HG03159 (cell line): ENCODE measurements at regions not wholly inside any gene's neighbourhood (a gene's known extent, or its start where the extent isn't known, plus 50 kb on each side); places are given as distances from the start of the nearest gene placed in this dataset.

ENCODE experiments used
- ATAC-seq: cut with Tn5 transposase; IDR thresholded peaks from one replicate; pipeline ENCODE4 v1.9.1; 2021; ENCODE audit warnings: mild to moderate bottlenecking, moderate library complexity; ENCODE audit not compliant: unreplicated experiment

DNA sequence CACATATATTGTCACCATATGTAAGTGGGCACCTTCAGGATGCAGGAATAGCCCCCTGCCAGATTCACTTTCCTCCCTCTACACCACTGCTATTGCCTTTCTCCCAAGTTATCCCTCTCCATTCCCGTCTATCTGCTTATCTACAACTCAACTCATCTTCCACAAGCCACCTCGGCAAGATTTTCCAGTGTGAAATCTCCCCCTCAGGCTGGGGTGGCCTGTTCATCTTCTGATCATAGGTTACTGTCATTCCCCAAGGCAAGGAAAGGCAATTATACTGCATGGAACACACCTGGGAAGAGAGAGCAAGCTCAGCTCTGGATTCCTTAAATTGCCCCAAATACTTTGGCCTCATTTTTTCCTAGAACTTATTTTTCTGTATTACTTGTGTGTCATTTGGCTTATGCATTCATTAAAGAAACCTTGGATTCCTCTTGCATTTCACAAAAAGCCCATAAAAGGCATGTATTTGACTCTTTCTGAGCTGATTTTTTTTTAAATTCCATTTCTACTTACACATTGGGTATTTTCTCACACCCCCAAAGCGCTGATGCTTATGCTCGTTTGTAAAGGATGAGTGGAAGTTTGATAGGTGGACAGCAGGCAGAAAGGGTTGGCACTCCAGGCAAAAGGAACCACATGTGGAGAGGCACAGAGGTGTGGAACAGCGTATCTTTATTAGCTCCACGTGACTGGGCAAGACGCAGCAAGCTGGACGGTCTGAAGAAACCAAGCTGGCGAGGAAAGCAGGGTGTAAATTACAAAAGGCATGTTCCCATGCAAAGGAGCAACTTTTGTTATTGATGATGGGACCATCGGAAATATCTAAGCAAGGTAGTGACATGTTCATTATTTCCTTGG lies 169.7 kb upstream of the RAB4A start:
- ATAC-seq, result no peak

DNA sequence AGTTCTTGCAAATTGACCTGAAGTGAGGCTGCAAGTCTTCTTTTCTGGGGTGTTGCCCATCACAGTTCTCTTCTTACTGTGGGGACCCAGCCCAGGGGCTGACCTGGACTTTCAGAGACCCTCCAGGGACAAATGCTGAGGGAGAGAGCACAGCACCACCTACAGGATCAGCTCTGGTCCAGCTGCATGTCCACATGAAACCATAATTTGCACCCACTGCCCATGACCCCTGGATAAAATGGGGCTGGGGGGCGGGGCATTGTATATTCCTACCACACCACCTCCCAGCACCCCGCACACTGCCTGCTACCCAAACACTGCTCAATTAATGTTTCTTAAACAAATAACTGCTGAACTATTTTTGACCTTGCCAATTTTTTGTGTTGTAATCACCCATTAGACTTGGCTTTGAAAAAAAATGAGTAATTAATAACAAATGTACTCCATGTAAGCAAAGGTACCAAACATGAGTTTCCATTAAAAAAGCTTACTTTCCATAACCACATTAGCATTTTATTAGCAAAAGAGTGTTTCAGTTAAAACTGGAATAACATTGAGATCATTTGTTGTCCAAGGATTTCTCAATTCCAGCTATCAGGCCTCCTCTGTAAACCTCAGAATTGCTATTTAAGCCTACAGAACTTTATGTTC lies 168.0 kb upstream of the RAB4A start:
- ATAC-seq, result no peak

DNA sequence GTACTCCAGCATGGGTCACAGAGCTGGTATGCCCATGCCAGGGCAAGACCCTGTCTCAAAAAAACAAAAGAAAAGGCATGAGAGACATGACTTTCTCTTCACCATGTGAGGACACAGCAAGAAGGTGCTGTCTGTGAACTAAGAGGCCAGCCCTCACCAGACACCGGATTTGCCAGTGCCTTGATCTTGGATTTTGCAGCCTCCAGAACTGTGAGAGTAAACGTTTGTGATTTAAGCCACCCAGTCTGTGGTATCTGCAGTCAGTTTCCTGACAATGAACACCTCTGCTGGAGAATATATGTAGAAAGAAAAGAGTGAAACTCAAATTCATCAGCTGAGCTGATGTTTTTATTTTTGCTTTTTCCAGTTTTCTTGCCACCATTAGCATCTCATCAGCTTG lies 166.3 kb upstream of the RAB4A start:
- ATAC-seq, result no peak

DNA sequence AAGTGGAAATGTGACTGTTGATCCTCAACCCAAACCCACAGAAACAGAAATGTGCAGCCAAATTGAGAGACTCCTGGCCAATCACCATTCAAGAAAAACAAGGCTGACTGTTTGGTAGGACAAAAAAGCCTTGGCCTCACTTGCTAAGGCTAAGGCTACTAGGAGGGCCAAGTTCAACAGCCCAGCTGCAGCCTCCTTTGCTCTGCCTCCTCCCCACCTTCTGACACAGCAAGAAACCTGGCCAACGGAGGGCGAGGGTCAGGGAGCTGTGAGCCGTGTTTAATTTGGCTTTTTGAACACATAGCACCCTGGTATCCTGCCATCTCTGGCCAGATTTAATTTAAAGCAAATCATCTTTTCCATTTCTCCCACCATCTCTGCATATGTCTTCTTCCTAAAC lies 165.8 kb upstream of the RAB4A start:
- ATAC-seq, result no peak

DNA sequence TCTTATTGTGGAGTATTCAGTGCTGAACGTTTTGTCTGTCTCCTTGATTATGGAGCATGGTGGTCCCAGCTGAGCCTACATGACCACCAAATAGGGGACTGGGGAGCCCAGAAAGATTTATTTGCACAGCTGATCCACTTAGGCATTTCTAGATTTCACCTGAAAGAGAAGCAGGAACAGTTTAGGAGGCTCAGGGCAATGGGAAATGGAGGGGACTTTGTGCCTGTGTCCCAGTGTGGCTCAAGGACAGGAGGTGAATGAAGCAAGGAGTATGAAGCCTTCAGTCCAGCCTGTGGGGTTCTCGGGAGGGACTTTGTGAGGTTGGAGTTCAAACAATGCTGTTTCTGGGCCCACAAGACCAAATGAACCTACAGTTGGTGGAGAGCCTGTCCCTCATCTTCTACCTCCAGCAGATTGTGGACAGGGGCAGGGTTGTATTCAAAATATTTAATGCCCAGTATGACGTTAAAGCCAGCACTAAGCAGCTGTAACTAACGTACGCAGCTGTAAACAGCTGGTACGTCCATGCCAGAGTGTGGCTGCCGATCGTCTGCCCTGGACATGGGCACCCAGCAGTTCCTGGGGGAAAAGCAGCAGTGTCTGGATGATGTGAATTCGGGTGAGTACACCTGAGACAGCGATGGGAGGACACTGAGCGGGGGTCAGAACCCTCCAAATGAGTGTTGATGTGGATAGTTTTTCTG lies 164.9 kb upstream of the RAB4A start:
- ATAC-seq, result no peak

DNA sequence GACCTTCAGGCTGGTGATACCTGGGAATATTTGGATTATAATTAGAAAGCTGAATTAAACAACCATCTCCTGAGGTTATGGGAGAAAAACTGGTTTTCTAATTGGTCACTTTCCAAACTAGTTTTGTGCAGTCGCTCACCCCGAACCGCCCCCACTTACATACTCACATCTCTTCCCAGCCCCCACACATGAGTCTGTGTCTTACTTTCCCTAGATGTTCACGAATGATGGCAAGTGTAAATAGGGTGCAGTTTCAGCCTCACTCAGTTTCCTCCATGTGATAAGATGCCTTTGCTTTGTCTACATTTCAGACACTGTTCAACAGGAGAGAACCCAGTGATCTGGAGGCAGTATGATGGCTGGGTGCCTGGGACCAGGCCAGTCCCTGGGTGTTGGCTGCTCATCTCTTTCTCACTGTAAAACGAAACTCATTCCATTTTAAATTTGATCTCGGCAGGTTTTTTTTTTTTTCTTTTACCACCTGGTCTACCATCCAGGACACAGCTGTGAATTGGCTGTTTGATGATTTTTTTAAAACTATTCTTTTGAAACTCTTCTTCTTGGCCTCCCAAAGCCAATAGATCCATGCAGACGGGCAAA lies 164.3 kb upstream of the RAB4A start:
- no peak for ATAC-seq

DNA sequence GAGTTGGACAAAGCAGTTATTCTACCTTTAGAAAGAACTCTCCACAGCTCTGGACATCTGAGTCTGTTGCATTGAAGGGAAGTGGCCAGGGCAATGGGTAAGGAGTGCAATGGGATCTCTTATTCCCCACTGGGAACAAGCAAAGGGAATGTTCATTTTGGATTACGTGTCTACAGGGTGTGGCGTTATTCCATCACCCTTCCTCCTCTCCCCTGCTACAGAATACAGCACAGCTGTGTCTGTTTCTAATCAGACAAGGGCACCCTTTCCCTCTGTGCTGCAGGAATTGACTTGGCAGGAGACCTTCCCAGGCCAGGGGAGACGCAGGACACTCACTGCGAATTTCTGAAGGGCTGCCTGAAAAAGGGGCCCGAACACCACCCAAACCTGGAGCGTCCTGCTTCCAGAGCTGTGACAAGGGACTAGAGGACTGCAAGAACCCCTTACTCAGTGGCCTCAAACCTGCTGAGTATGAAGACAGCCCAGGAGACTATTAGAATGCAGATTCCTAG lies 163.6 kb upstream of the RAB4A start:
- ATAC-seq, result no peak

DNA sequence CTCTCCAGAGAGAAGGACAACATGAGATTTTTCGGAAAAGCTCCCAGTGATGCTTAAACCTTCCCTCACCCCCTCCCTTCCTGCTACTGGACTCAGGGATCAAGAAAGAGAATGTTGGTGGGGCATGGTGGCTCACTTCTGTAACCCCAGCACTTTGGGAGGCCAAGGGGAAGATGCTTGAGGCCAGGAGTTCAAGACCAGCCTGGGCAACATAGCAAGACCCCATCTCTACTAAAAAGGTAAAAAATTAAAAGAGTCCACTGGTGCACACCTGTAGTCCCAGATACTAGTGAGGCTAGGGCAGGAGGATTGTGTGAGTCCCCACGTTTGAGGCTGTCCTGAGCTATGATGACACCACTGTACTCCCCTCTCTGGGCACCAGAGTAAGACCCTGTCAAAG lies 162.9 kb upstream of the RAB4A start:
- ATAC-seq, result no peak

DNA sequence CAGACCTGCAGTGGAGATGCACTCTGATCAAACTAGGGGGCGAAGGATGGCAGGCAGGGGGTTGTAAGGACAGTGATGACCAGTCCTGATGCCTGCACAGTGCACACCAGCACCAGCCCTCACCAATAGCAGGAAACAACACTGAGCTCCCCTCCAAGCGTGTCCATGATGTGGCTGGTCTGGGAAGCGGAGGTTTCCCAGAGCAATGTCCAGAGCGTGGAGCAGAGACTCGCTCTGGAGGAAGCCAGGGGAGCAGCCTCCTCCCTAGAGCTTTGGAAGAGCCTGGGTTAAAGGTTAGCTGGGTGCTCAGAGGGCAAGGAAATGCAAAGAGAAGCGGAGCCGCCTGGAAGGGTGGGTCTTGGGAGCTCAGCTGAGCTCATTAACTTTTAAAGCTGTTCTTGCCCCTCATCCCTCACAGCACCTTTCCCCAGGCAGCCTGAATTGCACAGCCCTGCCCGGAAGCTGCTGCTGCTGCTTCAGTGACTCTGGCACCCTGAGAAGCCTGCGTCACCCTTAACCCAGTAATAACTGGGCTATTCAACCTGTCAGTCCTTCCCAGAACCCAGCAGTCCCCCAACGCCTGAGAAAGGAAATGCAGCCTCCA lies 162.2 kb upstream of the RAB4A start:
- no peak for ATAC-seq

DNA sequence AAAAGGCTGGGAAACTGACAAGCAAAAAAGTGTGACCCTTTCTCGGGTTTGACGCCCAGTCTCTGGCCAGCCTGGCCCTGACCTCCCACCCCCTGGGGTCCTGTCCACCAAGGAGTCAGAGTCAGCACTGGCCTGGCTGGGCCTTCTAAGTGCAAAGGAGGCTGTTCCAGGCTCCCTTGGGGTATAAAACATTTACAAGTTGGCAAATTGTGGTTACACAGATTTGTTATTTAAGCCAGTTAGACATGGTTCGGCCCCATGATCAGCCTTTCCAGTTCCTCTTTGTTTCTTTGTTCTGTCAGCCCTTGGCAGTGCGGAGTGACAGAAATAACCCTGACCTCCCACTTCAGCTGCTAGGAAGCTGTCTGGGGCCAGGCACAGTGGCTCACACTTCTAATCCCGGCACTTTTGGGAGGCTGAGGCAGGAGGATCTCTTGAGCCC lies 161.6 kb upstream of the RAB4A start:
- ATAC-seq, result no peak

DNA sequence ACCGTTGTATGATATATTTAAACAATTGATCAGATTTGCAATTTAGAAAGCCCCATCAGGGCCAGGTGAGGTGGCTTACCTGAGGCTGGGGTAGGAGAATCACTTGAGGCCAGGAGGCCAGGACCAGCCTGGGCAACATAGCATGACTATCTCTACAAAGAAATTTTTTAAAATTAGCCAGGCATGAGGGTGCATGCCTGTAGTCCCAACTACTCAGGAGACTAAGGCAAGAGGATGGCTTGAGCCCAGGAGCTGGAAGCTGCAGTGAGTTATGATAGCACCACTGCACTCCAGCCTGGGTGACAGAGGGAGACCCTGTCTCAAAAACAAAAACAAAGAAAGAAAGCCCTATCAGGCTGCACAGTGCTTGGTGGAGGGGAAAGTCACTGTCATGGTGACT lies 159.9 kb upstream of the RAB4A start:
- ATAC-seq, result no peak

DNA sequence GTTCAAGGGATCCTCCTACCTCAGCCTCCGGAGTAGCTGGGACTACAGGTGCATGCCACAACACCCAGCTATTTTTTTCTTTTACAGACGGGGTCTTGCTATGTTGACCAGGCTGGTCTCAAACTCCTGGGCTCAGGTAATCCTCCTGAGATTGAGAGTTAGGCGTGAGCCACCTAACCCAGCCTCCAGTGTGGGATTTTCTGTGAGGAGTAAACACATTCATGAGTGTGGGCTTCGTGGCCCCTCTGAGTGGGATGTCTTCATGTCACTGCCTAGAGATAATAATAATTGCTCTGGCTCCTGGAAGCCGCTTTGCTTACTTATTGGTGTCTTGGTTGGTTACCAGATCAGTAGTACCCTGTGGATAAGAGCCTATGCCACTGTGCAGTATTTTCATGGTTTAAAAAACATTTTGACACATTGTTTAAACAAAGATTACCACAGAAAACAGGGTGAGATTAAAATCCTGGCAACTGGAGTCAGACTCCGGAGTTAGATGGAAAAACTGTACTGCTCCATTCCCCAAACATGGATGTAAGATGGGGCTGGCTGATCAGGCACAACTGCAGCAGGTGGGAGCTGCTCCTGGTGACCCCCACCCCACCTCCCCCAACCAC lies 159.1 kb upstream of the RAB4A start:
- no peak for ATAC-seq

DNA sequence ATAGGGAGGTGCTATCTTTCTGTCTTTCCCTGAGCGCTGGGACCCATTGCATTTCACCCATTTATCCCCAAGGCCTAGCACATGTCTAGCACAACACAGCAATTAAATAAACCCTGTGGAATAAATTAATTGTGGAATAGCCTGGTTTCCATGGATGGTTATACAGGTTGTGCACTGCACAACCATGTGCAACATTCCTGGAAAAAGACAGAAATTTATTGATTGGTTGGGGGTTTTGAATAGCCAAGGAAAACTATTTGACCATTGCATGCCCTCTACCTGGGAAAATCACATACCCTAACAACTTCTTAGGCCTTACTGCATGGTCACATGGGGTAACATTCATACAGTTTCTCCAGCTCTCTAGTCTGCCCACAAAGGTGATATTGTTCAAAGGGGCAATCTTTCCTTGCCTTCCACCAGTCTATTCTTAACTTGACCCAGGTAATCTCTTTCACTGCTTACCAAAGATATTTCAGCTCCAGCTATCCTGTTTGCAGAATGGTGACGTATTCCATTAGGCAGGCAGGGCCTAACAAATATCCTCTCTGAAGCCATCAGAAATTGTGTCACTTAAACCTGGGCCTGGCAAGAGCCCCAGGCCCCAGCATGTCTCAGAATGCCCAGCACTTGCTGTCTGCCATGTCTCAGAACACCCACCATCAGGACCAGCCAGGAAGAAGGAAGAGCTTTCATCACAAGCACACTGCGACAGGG lies 157.9 kb upstream of the RAB4A start:
- ATAC-seq, result no peak

DNA sequence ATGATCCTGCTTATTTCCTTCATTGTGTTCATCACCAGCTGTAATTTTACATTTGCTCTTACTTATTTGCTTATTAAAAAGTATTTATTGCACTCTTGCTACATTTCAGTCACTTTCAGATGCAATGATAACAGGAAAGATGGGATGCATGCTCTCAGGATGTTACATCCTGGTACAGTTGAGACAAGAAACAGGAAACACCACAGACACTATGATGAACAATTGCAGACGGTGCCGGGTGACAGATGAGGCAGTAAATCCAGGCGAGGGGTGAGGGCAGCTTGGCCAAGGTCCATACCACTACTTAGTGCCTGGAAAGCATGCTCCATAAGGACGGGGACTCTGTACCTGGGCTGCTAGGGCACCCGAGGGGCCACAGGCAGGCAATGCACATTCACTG lies 156.6 kb upstream of the RAB4A start:
- ATAC-seq, result no peak

DNA sequence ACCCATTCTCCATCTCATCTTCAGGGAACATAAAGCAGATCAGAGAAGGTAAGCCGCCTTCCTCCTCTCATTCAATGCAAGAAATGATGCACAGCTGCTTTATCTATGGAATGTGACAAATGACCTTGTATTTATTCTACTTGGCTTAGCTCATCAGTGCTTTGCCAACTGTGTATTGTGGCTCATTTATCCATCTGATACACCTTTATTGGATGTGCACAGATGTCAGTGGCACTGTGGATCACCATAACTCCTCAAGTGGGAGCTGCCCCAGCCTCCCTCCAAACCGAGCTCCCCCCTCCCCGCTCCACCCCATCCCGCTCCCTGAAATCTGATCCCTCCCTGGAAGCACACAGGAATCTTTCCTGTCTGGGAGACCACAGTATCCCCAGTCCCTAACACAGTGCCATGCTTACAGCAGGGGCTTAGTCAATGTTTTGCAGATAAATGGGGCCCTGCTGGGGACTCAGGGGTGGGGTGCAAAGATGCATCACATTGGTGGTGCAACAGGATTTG lies 156.0 kb upstream of the RAB4A start:
- ATAC-seq, result no peak

DNA sequence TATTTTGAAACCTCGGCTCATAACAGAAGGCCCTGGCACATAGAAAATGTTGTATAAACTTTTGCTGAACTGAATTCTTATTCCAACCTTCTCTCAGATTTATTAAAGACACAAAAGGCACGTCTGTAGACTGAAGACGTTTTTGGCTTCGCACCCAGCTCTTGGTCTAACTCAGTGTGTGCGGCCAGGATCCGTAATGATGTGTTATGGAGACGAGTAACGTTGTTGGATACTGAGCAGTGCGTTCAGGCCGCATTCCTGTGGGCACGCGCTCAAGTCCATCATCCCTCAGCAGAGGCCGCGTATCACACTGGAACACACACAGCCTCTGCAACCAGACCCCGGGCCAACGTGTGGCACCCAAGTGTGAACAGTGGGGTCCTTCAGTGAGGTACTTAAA lies 154.8 kb upstream of the RAB4A start:
- no peak for ATAC-seq

DNA sequence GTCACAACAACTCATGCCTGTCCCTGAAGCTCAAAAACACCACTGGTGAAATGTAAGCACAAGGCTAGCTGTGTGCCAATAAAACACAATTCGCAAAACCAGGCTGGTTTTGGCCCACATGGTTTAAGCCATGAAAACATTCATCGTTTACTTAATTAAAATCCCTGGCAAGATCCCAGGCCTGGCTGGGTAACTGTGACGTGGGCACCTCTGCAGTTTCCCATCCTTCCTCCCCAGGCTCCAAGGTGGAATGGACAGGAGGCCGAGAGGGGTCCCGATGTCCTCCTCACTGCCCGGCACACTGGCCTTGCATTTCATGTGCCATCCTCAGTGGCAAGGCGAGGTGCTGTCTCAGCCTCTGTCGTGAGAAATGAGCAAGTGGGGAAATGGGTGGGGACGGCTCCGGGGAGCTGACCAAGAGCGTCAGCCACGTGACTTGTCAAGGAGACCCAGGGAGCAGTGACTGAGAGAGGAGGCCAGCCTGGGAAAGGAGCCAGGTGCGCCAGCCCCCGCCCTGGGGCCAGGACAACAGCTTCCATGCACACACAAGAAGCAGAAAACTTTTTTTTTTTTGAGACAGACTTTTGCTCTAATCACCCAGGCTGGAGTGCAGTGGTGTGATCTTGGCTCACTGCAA lies 153.1 kb upstream of the RAB4A start:
- ATAC-seq, result no peak

DNA sequence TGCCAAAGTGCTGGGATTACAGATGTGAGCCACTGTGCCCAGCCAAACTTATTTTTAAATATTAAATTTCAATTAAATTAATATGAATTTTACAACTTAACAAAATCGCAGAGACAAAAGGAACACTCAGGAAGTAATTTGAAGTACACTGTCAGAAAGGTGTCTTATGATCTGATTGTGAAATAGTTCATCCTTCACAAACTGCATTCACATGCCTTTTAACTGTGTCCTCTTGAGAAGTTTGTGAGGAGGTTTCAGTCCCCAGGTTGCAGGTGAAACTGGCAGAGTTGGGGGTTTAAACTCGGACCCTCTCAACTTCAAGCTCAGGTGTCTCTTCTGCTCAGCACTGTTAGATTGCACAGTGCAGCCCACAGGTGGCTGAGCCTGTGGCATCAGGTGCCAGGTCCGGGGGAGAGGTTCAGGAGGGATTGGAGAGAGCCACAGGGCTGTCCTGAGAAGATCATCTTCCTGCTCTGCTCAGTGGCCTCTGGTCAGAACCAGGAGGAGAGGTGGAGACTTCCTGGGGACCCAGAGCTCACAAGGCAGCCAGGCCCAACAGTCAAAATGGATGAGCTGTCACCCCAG lies 152.3 kb upstream of the RAB4A start:
- no peak for ATAC-seq

DNA sequence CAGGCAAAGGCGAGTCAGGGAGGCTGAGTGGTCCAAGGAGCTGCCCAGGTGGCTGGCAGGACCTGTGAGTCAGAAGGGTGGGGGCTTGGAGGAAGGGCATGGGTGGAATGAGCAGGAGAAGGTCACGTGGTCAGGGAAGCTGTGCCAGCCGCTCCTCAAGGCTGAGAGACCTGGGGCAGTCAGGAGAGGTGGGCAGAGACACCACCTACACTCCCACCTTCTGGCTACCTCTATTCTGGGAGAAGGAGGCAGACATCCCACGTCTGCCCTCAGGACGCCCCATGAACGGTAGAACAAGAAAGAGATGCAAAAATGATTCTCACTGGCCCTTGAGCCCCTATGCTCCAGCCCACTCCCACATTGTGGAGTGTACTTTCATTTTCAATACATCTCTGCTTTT lies 151.8 kb upstream of the RAB4A start:
- ATAC-seq, result no peak
